T-cell (primary cell): ENCODE measurements at regions not wholly inside any gene's neighbourhood (a gene's known extent, or its start where the extent isn't known, plus 50 kb on each side); places are given as distances from the start of the nearest gene placed in this dataset.

Experiments used
- ATAC-seq, 4 experiments: fragments of 200-7000 bp in 3 of 4; fragments of 150-1000 bp in 1 of 4; cut with Tn5 transposase; replicated peaks in 1 of 4; 1 replicate in 3 of 4; 2 replicates in 1 of 4; pipeline ENCODE4 v1.10.0; 2021; ENCODE audit warnings: moderate library complexity in 3 of 4, mild to moderate bottlenecking in 2 of 4, moderate number of reproducible peaks in 1 of 4
- CTCF ChIA-PET, 2 donors: fragments of 300-600 bp; sonication (Branson Sonifier 250); formaldehyde crosslinking; loops; one replicate each; lab custom pipeline; 2022; ENCODE audit warnings: antibody characterized with exemption in 2 of 2; lab: Charles Lee
- POLR2A ChIA-PET, 2 donors: fragments of 300-600 bp; sonication (Branson Sonifier 250); formaldehyde crosslinking; loops; one replicate each; lab custom pipeline; 2022; ENCODE audit warnings: antibody characterized with exemption in 2 of 2; lab: Charles Lee
- DNase-seq, 35 experiments: peaks; one replicate each; pipeline versions ENCODE4 v3.0.0 to v3.0.0-alpha.2; 2013 to 2023
- H3K27ac ChIP-seq: one replicate; pipeline ENCODE4 v1.5.1; 2013; ENCODE audit warnings: low read length
- H3K27me3 ChIP-seq, 2 experiments: replicated peaks in 1 of 2; 1 replicate in 1 of 2; 2 replicates in 1 of 2; pipeline versions ENCODE4 v1.6.1 to v1.7.0; 2013; ENCODE audit warnings: low read length in 1 of 2, mixed read lengths in 1 of 2; ENCODE audit not compliant: control insufficient read depth in 2 of 2, insufficient read depth in 2 of 2; ENCODE audit errors: extremely low read depth in 1 of 2
- H3K36me3 ChIP-seq, 2 donors: 1 replicate in 1 of 2; 2 replicates in 1 of 2; pipeline versions ENCODE4 v1.6.1 to v1.7.0; 2013; ENCODE audit warnings: low read length in 1 of 2; ENCODE audit not compliant: control insufficient read depth in 2 of 2, insufficient read depth in 1 of 2; ENCODE audit errors: extremely low read depth in 1 of 2
- H3K4me1 ChIP-seq, 2 experiments: 1 replicate in 1 of 2; 2 replicates in 1 of 2; pipeline versions ENCODE4 v1.6.1 to v1.7.0; 2013; ENCODE audit warnings: low read length in 2 of 2, mixed read lengths in 1 of 2; ENCODE audit not compliant: insufficient read depth in 2 of 2, control insufficient read depth in 1 of 2; ENCODE audit errors: extremely low read depth in 1 of 2
- H3K4me3 ChIP-seq, 2 donors: 1 replicate in 1 of 2; 2 replicates in 1 of 2; pipeline versions ENCODE4 v1.5.1 to v1.7.0; 2013; ENCODE audit warnings: mild to moderate bottlenecking in 2 of 2, low read length in 1 of 2, moderate library complexity in 1 of 2; ENCODE audit not compliant: control insufficient read depth in 1 of 2; ENCODE audit errors: extremely low read depth in 1 of 2
- H3K9me3 ChIP-seq: 2 replicates; pipeline ENCODE4 v1.7.0; 2013
- H3K27ac Mint-ChIP-seq, 2 donors: one replicate each; pipeline ENCODE4 v1.8.0; 2020 to 2021; ENCODE audit warnings: mild to moderate bottlenecking in 2 of 2, mixed read lengths in 2 of 2
- H3K27me3 Mint-ChIP-seq, 2 donors: one replicate each; pipeline ENCODE4 v1.8.0; 2021 to 2022; ENCODE audit warnings: mixed read lengths in 2 of 2
- H3K36me3 Mint-ChIP-seq: one replicate; pipeline ENCODE4 v1.8.0; 2021; ENCODE audit warnings: mixed read lengths
- H3K4me1 Mint-ChIP-seq, 3 donors: one replicate each; pipeline ENCODE4 v1.8.0; 2020 to 2022; ENCODE audit warnings: mixed read lengths in 3 of 3, mild to moderate bottlenecking in 1 of 3
- H3K4me3 Mint-ChIP-seq, 3 donors: one replicate each; pipeline ENCODE4 v1.8.0; 2020 to 2022; ENCODE audit warnings: mild to moderate bottlenecking in 3 of 3, mixed read lengths in 3 of 3, moderate library complexity in 3 of 3
- H3K9me3 Mint-ChIP-seq, 3 donors: one replicate each; pipeline ENCODE4 v1.8.0; 2020 to 2022; ENCODE audit warnings: mixed read lengths in 3 of 3
- WGBS: methylation state at CpG from one replicate; pipeline ENCODE4 v1.1.5; 2013; ENCODE audit warnings: missing lambda C conversion rate; ENCODE audit not compliant: insufficient coverage; 5-methylcytosine and 5-hydroxymethylcytosine counted together

- DNase-seq: no peak
- Histone ChIP-seq H3K27ac (no peak overlapping the region), H3K9me3 (no peaks in the 10 kb centered on the region), H3K27me3 (no peaks in the 10 kb centered on the region), H3K4me3 (no peak overlapping the region), H3K4me1 (no peaks in the 10 kb centered on the region), H3K36me3 (no peaks in the 10 kb centered on the region)
- H3K36me3 Mint-ChIP-seq: no peaks in the 10 kb centered on the region
- ATAC-seq: no peak
- CTCF ChIA-PET: no interaction called here
- H3K27ac Mint-ChIP-seq: no peak overlapping the region
- no peaks in the 10 kb centered on the region for H3K27me3 Mint-ChIP-seq
- H3K9me3 Mint-ChIP-seq: peaks cover 13 to 34% (median 23%) of the 10 kb centered on the region in 3 donors
- no peak overlapping the region for H3K4me3 Mint-ChIP-seq
- POLR2A ChIA-PET: no interaction called here
- WGBS: no CpG with 5 or more reads among the region's 2 CpGs
- no peaks in the 10 kb centered on the region for H3K4me1 Mint-ChIP-seq
Observed at GRCh38 chr5:166353580-166353979, 1937.9 kb upstream of the WWC1 start.

- POLR2A ChIA-PET: no interaction called here
- no peaks in the 10 kb centered on the region for H3K4me1 ChIP-seq
- CTCF ChIA-PET: no interaction called here
- no peaks in the 10 kb centered on the region for H3K27me3 ChIP-seq
- no peak overlapping the region for H3K4me3 ChIP-seq
- peaks cover 13 to 35% (median 18%) of the 10 kb centered on the region in 3 donors for H3K9me3 Mint-ChIP-seq
- no peaks in the 10 kb centered on the region for H3K27me3 Mint-ChIP-seq
- WGBS: no CpG with 5 or more reads among the region's 1 CpG
- no peak overlapping the region for H3K27ac ChIP-seq
- no peaks in the 10 kb centered on the region for H3K4me1 Mint-ChIP-seq
- H3K27ac Mint-ChIP-seq: no peak overlapping the region
- no peak for ATAC-seq
- no peaks in the 10 kb centered on the region for H3K36me3 ChIP-seq
- no peaks in the 10 kb centered on the region for H3K9me3 ChIP-seq
- H3K4me3 Mint-ChIP-seq: no peak overlapping the region
- no peaks in the 10 kb centered on the region for H3K36me3 Mint-ChIP-seq
- no peak for DNase-seq
Observed at GRCh38 chr5:166354332-166354731, 1937.1 kb upstream of the WWC1 start.

- no peaks in the 10 kb centered on the region for H3K4me1 Mint-ChIP-seq
- 56% methylated on average over 2 of the region's 5 CpGs for WGBS
- H3K36me3 Mint-ChIP-seq: no peaks in the 10 kb centered on the region
- peaks cover 13 to 34% (median 19%) of the 10 kb centered on the region in 3 donors for H3K9me3 Mint-ChIP-seq
- Histone ChIP-seq H3K27me3 (no peaks in the 10 kb centered on the region), H3K9me3 (no peaks in the 10 kb centered on the region), H3K27ac (no peak overlapping the region), H3K4me3 (no peak overlapping the region), H3K36me3 (no peaks in the 10 kb centered on the region), H3K4me1 (no peaks in the 10 kb centered on the region)
- DNase-seq: no peak
- H3K27ac Mint-ChIP-seq: no peak overlapping the region
- H3K27me3 Mint-ChIP-seq: no peaks in the 10 kb centered on the region
- H3K4me3 Mint-ChIP-seq: no peak overlapping the region
- ChIA-PET POLR2A (no interaction called here), CTCF (no interaction called here)
- ATAC-seq: no peak
Observed at GRCh38 chr5:166356096-166356495, 1935.3 kb upstream of the WWC1 start.

GRCh38 chr5:166358127-166358830 lies 1933.2 kb upstream of the WWC1 start:
- POLR2A ChIA-PET: interaction anchor here in 1 of 2 donors (0.8 kb wide), 1 partner anchor 66 kb away, joined by 3 read pairs; no protein-coding TSS in a partner anchor

GRCh38 chr5:166363087-166363760 lies 1928.2 kb upstream of the WWC1 start:
- ChIA-PET CTCF (no interaction called here), POLR2A (no interaction called here)
- Histone ChIP-seq H3K4me3 (no peak overlapping the region), H3K27ac (no peak overlapping the region), H3K36me3 (no peaks in the 10 kb centered on the region), H3K9me3 (peaks cover 2% of the 10 kb centered on the region), H3K27me3 (no peaks in the 10 kb centered on the region), H3K4me1 (no peaks in the 10 kb centered on the region)
- Mint-ChIP-seq H3K4me1 (no peaks in the 10 kb centered on the region), H3K36me3 (no peaks in the 10 kb centered on the region), H3K9me3 (peaks cover 5 to 19% (median 13%) of the 10 kb centered on the region in 3 donors), H3K4me3 (no peak overlapping the region), H3K27ac (no peak overlapping the region), H3K27me3 (no peaks in the 10 kb centered on the region)
- no peak for ATAC-seq
- 33% methylated on average over 1 of the region's 6 CpGs for WGBS
- no peak for DNase-seq

More at GRCh38 chr5:166358127-166358830, 1933.2 kb upstream of the WWC1 start:
- Histone ChIP-seq H3K9me3 (peaks cover 2% of the 10 kb centered on the region), H3K4me3 (no peak overlapping the region), H3K4me1 (no peaks in the 10 kb centered on the region), H3K36me3 (no peaks in the 10 kb centered on the region), H3K27ac (no peak overlapping the region), H3K27me3 (no peaks in the 10 kb centered on the region)
- CTCF ChIA-PET: no interaction called here
- Mint-ChIP-seq H3K4me3 (no peak overlapping the region), H3K36me3 (no peaks in the 10 kb centered on the region), H3K4me1 (no peaks in the 10 kb centered on the region), H3K27ac (no peak overlapping the region), H3K27me3 (no peaks in the 10 kb centered on the region), H3K9me3 (peaks cover 13 to 36% (median 21%) of the 10 kb centered on the region in 3 donors)
- no CpG with 5 or more reads among the region's 4 CpGs for WGBS
- ATAC-seq (no peak), DNase-seq (no peak)

GRCh38 chr5:166365164-166365563 lies 1926.3 kb upstream of the WWC1 start:
- ATAC-seq (no peak), DNase-seq (no peak)
- H3K9me3 Mint-ChIP-seq: peaks cover 9 to 14% (median 10%) of the 10 kb centered on the region in 3 donors
- no peaks in the 10 kb centered on the region for H3K27me3 Mint-ChIP-seq
- whole genome bisulfite sequencing: 71% methylated on average over 1 of the region's 4 CpGs
- Histone ChIP-seq H3K27ac (no peak overlapping the region), H3K9me3 (peaks cover 2% of the 10 kb centered on the region), H3K4me3 (no peak overlapping the region), H3K4me1 (no peaks in the 10 kb centered on the region), H3K27me3 (no peaks in the 10 kb centered on the region), H3K36me3 (no peaks in the 10 kb centered on the region)
- no peaks in the 10 kb centered on the region for H3K4me1 Mint-ChIP-seq
- ChIA-PET POLR2A (no interaction called here), CTCF (no interaction called here)
- no peak overlapping the region for H3K4me3 Mint-ChIP-seq
- no peaks in the 10 kb centered on the region for H3K36me3 Mint-ChIP-seq
- H3K27ac Mint-ChIP-seq: no peak overlapping the region
